ENCODE measurements at regions not wholly inside any gene's neighbourhood (a gene's known extent, or its start where the extent isn't known, plus 50 kb on each side); places are given as distances from the start of the nearest gene placed in this dataset.
A peak's percentile ranks its signal among the peaks of the same experiment; 100 is the strongest.

- DNase-seq (ENCODE audit: low read depth, low spot score) = no peak
- H3K4me3 ChIP-seq (ENCODE audit: low read length) = no peak overlapping the region
Observed at GRCh38 chr3:187821616-187822317, 76.5 kb upstream of the BCL6 start.

GRCh38 chr3:187822402-187822801, 77.1 kb upstream of the BCL6 start:
- H3K4me3 ChIP-seq (ENCODE audit: low read length) = no peak overlapping the region
- DNase-seq (ENCODE audit: low read depth, low spot score) = peak; percentile 60

GRCh38 chr3:187823746-187824145, 78.5 kb upstream of the BCL6 start:
- H3K4me3 ChIP-seq (ENCODE audit: low read length) = no peak overlapping the region
- no peak for DNase-seq (ENCODE audit: low read depth, low spot score)

- DNase-seq (ENCODE audit: low read depth, low spot score) = no peak
- no peak overlapping the region for H3K4me3 ChIP-seq (ENCODE audit: low read length)
Observed at GRCh38 chr3:187827723-187828122, 82.5 kb upstream of the BCL6 start.

GRCh38 chr3:187828579-187829452, 83.5 kb upstream of the BCL6 start:
- DNase-seq (ENCODE audit: low read depth, low spot score) = no peak
- no peak overlapping the region for H3K4me3 ChIP-seq (ENCODE audit: low read length)

- H3K4me3 ChIP-seq (ENCODE audit: low read length) = no peak overlapping the region
- no peak for DNase-seq (ENCODE audit: low read depth, low spot score)
Observed at GRCh38 chr3:187830181-187830580, 84.9 kb upstream of the BCL6 start.

- no peak for DNase-seq (ENCODE audit: low read depth, low spot score)
- H3K4me3 ChIP-seq (ENCODE audit: low read length) = no peak overlapping the region
Observed at GRCh38 chr3:187831125-187832051, 86.1 kb upstream of the BCL6 start.

GRCh38 chr3:187832202-187832601, 86.9 kb upstream of the BCL6 start:
- H3K4me3 ChIP-seq (ENCODE audit: low read length) = no peak overlapping the region
- DNase-seq (ENCODE audit: low read depth, low spot score) = no peak

GRCh38 chr3:187833375-187833774, 88.1 kb upstream of the BCL6 start:
- DNase-seq (ENCODE audit: low read depth, low spot score) = no peak

GRCh38 chr3:187833799-187834578, 88.7 kb upstream of the BCL6 start:
- no peak for DNase-seq (ENCODE audit: low read depth, low spot score)
- H3K4me3 ChIP-seq (ENCODE audit: low read length) = no peak overlapping the region

More at GRCh38 chr3:187833375-187833774, 88.1 kb upstream of the BCL6 start:
- no peak overlapping the region for H3K4me3 ChIP-seq (ENCODE audit: low read length)

GRCh38 chr3:187836823-187837770, 91.8 kb upstream of the BCL6 start:
- no peak overlapping the region for H3K4me3 ChIP-seq (ENCODE audit: low read length)
- no peak for DNase-seq (ENCODE audit: low read depth, low spot score)

- H3K4me3 ChIP-seq (ENCODE audit: low read length) = no peak overlapping the region
- DNase-seq (ENCODE audit: low read depth, low spot score) = no peak
Observed at GRCh38 chr3:187838016-187838540, 92.8 kb upstream of the BCL6 start.

- no peak for DNase-seq (ENCODE audit: low read depth, low spot score)
- H3K4me3 ChIP-seq (ENCODE audit: low read length) = no peak overlapping the region
Observed at GRCh38 chr3:187839422-187839821, 94.2 kb upstream of the BCL6 start.

GRCh38 chr3:187840856-187841255, 95.6 kb upstream of the BCL6 start:
- DNase-seq (ENCODE audit: low read depth, low spot score) = no peak

GRCh38 chr3:187841560-187841959, 96.3 kb upstream of the BCL6 start:
- no peak overlapping the region for H3K4me3 ChIP-seq (ENCODE audit: low read length)
- DNase-seq (ENCODE audit: low read depth, low spot score) = no peak

More at GRCh38 chr3:187840856-187841255, 95.6 kb upstream of the BCL6 start:
- H3K4me3 ChIP-seq (ENCODE audit: low read length) = no peak overlapping the region

GRCh38 chr3:187843654-187844053, 98.4 kb upstream of the BCL6 start:
- no peak for DNase-seq (ENCODE audit: low read depth, low spot score)
- no peak overlapping the region for H3K4me3 ChIP-seq (ENCODE audit: low read length)

- no peak overlapping the region for H3K4me3 ChIP-seq (ENCODE audit: low read length)
- DNase-seq (ENCODE audit: low read depth, low spot score) = no peak
Observed at GRCh38 chr3:187844708-187845107, 99.4 kb upstream of the BCL6 start.
